ENCODE measurements at regions not wholly inside any gene's neighbourhood (a gene's known extent, or its start where the extent isn't known, plus 50 kb on each side); places are given as distances from the start of the nearest gene placed in this dataset.

- H3K4me3 ChIP-seq (ENCODE audit: low read length) = no peak overlapping the region
- H3K4me1 ChIP-seq (ENCODE audit: insufficient read depth, low read length) = no peaks in the 10 kb centered on the region
- Mint-ChIP-seq H3K27ac (no peak overlapping the region), H3K4me3 (no peak overlapping the region), H3K27me3 (no peaks in the 10 kb centered on the region), H3K9me3 (peaks cover 4% of the 10 kb centered on the region), H3K36me3 (ENCODE audit: low read depth) (no peaks in the 10 kb centered on the region), H3K4me1 (ENCODE audit: low read depth) (no peaks in the 10 kb centered on the region)
- H3K27me3 ChIP-seq (ENCODE audit: control insufficient read depth in 1 of 2, insufficient read depth in 2 of 2, low read length in 2 of 2) = no peaks in the 10 kb centered on the region
- peaks cover 0 to 2% of the 10 kb centered on the region in 2 experiments for H3K9me3 ChIP-seq (ENCODE audit: control insufficient read depth in 1 of 2, insufficient read depth in 1 of 2, low read length in 2 of 2)
- no peak overlapping the region for H3K27ac ChIP-seq (ENCODE audit: low read depth in 1 of 2, low read length in 2 of 2)
- no peak for DNase-seq
- CTCF ChIA-PET = no interaction called here
- H3K36me3 ChIP-seq (ENCODE audit: insufficient read depth, low read length) = no peaks in the 10 kb centered on the region
- POLR2A ChIA-PET = no interaction called here
- TF ChIP-seq CTCF (IDR thresholded peaks at IDR 0.05) = no peak
- intact Hi-C loops (cut with DNase I, micrococcal nuclease) = no loop called here
- no peak for ATAC-seq (ENCODE audit: poor library complexity)
Measured at GRCh38 chr7:125511310-125511709, 581.7 kb upstream of the POT1 start.

- Mint-ChIP-seq H3K4me3 (no peak overlapping the region), H3K36me3 (ENCODE audit: low read depth) (no peaks in the 10 kb centered on the region), H3K4me1 (ENCODE audit: low read depth) (no peaks in the 10 kb centered on the region), H3K27me3 (no peaks in the 10 kb centered on the region), H3K9me3 (peaks cover 11% of the 10 kb centered on the region), H3K27ac (no peak overlapping the region)
- intact Hi-C loops (cut with DNase I, micrococcal nuclease) = no loop called here
- TF ChIP-seq CTCF (IDR thresholded peaks at IDR 0.05) = no peak
- ChIA-PET POLR2A (no interaction called here), CTCF (no interaction called here)
- peaks cover 0 to 7% of the 10 kb centered on the region in 2 experiments for H3K9me3 ChIP-seq (ENCODE audit: control insufficient read depth in 1 of 2, insufficient read depth in 1 of 2, low read length in 2 of 2)
- H3K27ac ChIP-seq (ENCODE audit: low read depth in 1 of 2, low read length in 2 of 2) = no peak overlapping the region
- no peak for DNase-seq
- no peaks in the 10 kb centered on the region for H3K4me1 ChIP-seq (ENCODE audit: insufficient read depth, low read length)
- H3K4me3 ChIP-seq (ENCODE audit: low read length) = no peak overlapping the region
- no peaks in the 10 kb centered on the region for H3K27me3 ChIP-seq (ENCODE audit: control insufficient read depth in 1 of 2, insufficient read depth in 2 of 2, low read length in 2 of 2)
- H3K36me3 ChIP-seq (ENCODE audit: insufficient read depth, low read length) = no peaks in the 10 kb centered on the region
- no peak for ATAC-seq (ENCODE audit: poor library complexity)
Measured at GRCh38 chr7:125506331-125506730, 576.7 kb upstream of the POT1 start.

- no peak overlapping the region for H3K27ac Mint-ChIP-seq
- no peak for ATAC-seq (ENCODE audit: poor library complexity)
- Histone ChIP-seq H3K9me3 (ENCODE audit: control insufficient read depth in 1 of 2, insufficient read depth in 1 of 2, low read length in 2 of 2) (peaks cover 0 to 7% of the 10 kb centered on the region in 2 experiments), H3K4me3 (ENCODE audit: low read length) (no peak overlapping the region), H3K27ac (ENCODE audit: low read depth in 1 of 2, low read length in 2 of 2) (no peak overlapping the region), H3K36me3 (ENCODE audit: insufficient read depth, low read length) (no peaks in the 10 kb centered on the region), H3K27me3 (ENCODE audit: control insufficient read depth in 1 of 2, insufficient read depth in 2 of 2, low read length in 2 of 2) (no peaks in the 10 kb centered on the region), H3K4me1 (ENCODE audit: insufficient read depth, low read length) (no peaks in the 10 kb centered on the region)
- TF ChIP-seq CTCF (IDR thresholded peaks at IDR 0.05) = no peak
- H3K27me3 Mint-ChIP-seq = no peaks in the 10 kb centered on the region
- peaks cover 17% of the 10 kb centered on the region for H3K9me3 Mint-ChIP-seq
- intact Hi-C loops (cut with DNase I, micrococcal nuclease) = no loop called here
- no peak for DNase-seq
- no peak overlapping the region for H3K4me3 Mint-ChIP-seq
- POLR2A ChIA-PET = no interaction called here
- no peaks in the 10 kb centered on the region for H3K36me3 Mint-ChIP-seq (ENCODE audit: low read depth)
- CTCF ChIA-PET = no interaction called here
- no peaks in the 10 kb centered on the region for H3K4me1 Mint-ChIP-seq (ENCODE audit: low read depth)
Measured at GRCh38 chr7:125504848-125505247, 575.2 kb upstream of the POT1 start.

All from CD4-positive, alpha-beta T cell (primary cell).